Keratinocyte (primary cell): ENCODE measurements at regions not wholly inside any gene's neighbourhood (a gene's known extent, or its start where the extent isn't known, plus 50 kb on each side); places are given as distances from the start of the nearest gene placed in this dataset.

ENCODE experiments used
- DNase-seq: peaks from one replicate; pipeline ENCODE4 v3.0.0-alpha.2; 2011; ENCODE audit warnings: low read depth, missing footprints, low spot score
- FAIRE-seq: peaks from 2 replicates; lab custom pipeline; 2011; peaks lifted over from hg19 to GRCh38; lab: Jason Lieb, UNC
- H2AFZ ChIP-seq: 2 replicates; pipeline ENCODE4 v1.6.0; 2012; ENCODE audit warnings: low read length, control low read depth, inconsistent platforms; ENCODE audit not compliant: control insufficient read depth
- H3K27ac ChIP-seq: 2 replicates; pipeline ENCODE4 v1.5.1; 2011; ENCODE audit warnings: low read length; ENCODE audit not compliant: control insufficient read depth, insufficient read depth
- H3K27me3 ChIP-seq: 3 replicates; pipeline ENCODE4 v1.6.0; 2011; ENCODE audit warnings: low read length; ENCODE audit not compliant: control insufficient read depth, insufficient read depth; ENCODE audit errors: extremely low read depth
- H3K36me3 ChIP-seq, 2 experiments: 2 replicates in 1 of 2; 3 replicates in 1 of 2; pipeline ENCODE4 v1.5.1; 2011; ENCODE audit warnings: low read length in 2 of 2, mild to moderate bottlenecking in 1 of 2; ENCODE audit not compliant: control insufficient read depth in 2 of 2, insufficient read depth in 2 of 2; ENCODE audit errors: extremely low read depth in 1 of 2
- H3K4me1 ChIP-seq: 3 replicates; pipeline ENCODE4 v1.5.1; 2011; ENCODE audit warnings: low read length; ENCODE audit not compliant: control insufficient read depth, insufficient read depth; ENCODE audit errors: extremely low read depth
- H3K4me2 ChIP-seq: 3 replicates; pipeline ENCODE4 v1.6.0; 2011; ENCODE audit warnings: low read depth, low read length; ENCODE audit not compliant: control insufficient read depth, insufficient read depth; ENCODE audit errors: extremely low read depth
- H3K4me3 ChIP-seq, 3 experiments: fragments of 200-600 bp in 1 of 3; sonication (generic) in 1 of 3; 2 replicates in 2 of 3; 3 replicates in 1 of 3; pipeline ENCODE4 v1.5.1; 2011 to 2016; ENCODE audit warnings: low read length in 3 of 3, mild to moderate bottlenecking in 3 of 3, control low read depth in 2 of 3, inconsistent platforms in 1 of 3, low read depth in 1 of 3, mixed read lengths in 1 of 3, mixed run types in 1 of 3, moderate library complexity in 1 of 3; ENCODE audit not compliant: control insufficient read depth in 2 of 3, insufficient read depth in 2 of 3; ENCODE audit errors: extremely low read depth in 1 of 3
- H3K79me2 ChIP-seq: 2 replicates; pipeline ENCODE4 v1.6.0; 2012; ENCODE audit warnings: low read length; ENCODE audit not compliant: control insufficient read depth, insufficient read depth
- H3K9ac ChIP-seq: 3 replicates; pipeline ENCODE4 v1.6.0; 2011; ENCODE audit warnings: low read length; ENCODE audit not compliant: control insufficient read depth, insufficient read depth; ENCODE audit errors: extremely low read depth
- H3K9me1 ChIP-seq: 3 replicates; pipeline ENCODE4 v1.6.0; 2011; ENCODE audit warnings: low read length; ENCODE audit not compliant: control insufficient read depth, insufficient read depth; ENCODE audit errors: extremely low read depth
- H3K9me3 ChIP-seq: 2 replicates; pipeline ENCODE4 v1.5.1; 2012; ENCODE audit warnings: low read depth, low read length; ENCODE audit not compliant: control insufficient read depth
- H4K20me1 ChIP-seq: 3 replicates; pipeline ENCODE4 v1.6.0; 2011; ENCODE audit warnings: low read length; ENCODE audit not compliant: control insufficient read depth, insufficient read depth; ENCODE audit errors: extremely low read depth
- CTCF ChIP-seq, 3 experiments: IDR thresholded peaks in 1 of 3; conservative IDR thresholded peaks in 1 of 3; optimal IDR thresholded peaks in 1 of 3; 2 replicates in 2 of 3; 3 replicates in 1 of 3; pipeline versions ENCODE3 to v1.5.1; 2011; ENCODE audit warnings: low read length in 3 of 3, mild to moderate bottlenecking in 3 of 3, moderate library complexity in 2 of 3, control low read depth in 1 of 3, inconsistent platforms in 1 of 3; ENCODE audit not compliant: insufficient read depth in 2 of 3; ENCODE audit errors: extremely low read depth in 1 of 3
- EZH2 ChIP-seq: IDR thresholded peaks from one replicate; pipeline ENCODE4 v1.6.1; 2012; ENCODE audit warnings: inconsistent platforms, mild to moderate bottlenecking, low read length, moderate library complexity
- dilution Hi-C: fragments of 300-500 bp; cut with MboI; formaldehyde crosslinking; loops from one replicate; pipeline ENCODE4 v1.7.0; 2020; ENCODE audit warnings: low sequenced_read_pairs; ENCODE audit not compliant: extremely low pct_ligation_motif_present

- FAIRE-seq = no peak
- peaks cover 4% of the 10 kb centered on the region for H3K4me1 ChIP-seq
- DNase-seq = no peak
- no peak overlapping the region for H3K27ac ChIP-seq
- H3K79me2 ChIP-seq = no peaks in the 10 kb centered on the region
- H3K9ac ChIP-seq = no peak overlapping the region
- H3K9me3 ChIP-seq = no peaks in the 10 kb centered on the region
- no peak overlapping the region for H3K4me3 ChIP-seq
- H3K27me3 ChIP-seq = no peaks in the 10 kb centered on the region
- H3K4me2 ChIP-seq = no peak overlapping the region
- dilution Hi-C loops = no loop called here
- no peaks in the 10 kb centered on the region for H3K9me1 ChIP-seq
- H3K36me3 ChIP-seq = no peaks in the 10 kb centered on the region
- H4K20me1 ChIP-seq = no peaks in the 10 kb centered on the region
- no peak overlapping the region for H2AFZ ChIP-seq
- TF ChIP-seq EZH2 (no peak), CTCF (optimal IDR thresholded peaks at IDR 0.05 in 1 of 3, IDR thresholded peaks at IDR 0.05 in 1 of 3, conservative IDR thresholded peaks at IDR 0.05 in 1 of 3; ENCODE audit: extremely low read depth in 1 of 3, insufficient read depth in 2 of 3, low read length in 3 of 3) (no peak)
Observed at GRCh38 chr6:141208101-141208500, 924.6 kb upstream of the GJE1 start.

- Histone ChIP-seq H3K4me3 (no peak overlapping the region), H3K9me3 (no peaks in the 10 kb centered on the region), H3K27me3 (no peaks in the 10 kb centered on the region), H3K9ac (no peak overlapping the region), H3K4me1 (no peaks in the 10 kb centered on the region), H3K79me2 (no peaks in the 10 kb centered on the region), H4K20me1 (no peaks in the 10 kb centered on the region), H3K27ac (no peak overlapping the region), H2AFZ (no peak overlapping the region), H3K4me2 (no peak overlapping the region), H3K9me1 (no peaks in the 10 kb centered on the region), H3K36me3 (no peaks in the 10 kb centered on the region)
- TF ChIP-seq EZH2 = no peak
- FAIRE-seq (no peak), DNase-seq (no peak)
- dilution Hi-C loops = no loop called here
Observed at GRCh38 chr6:141203902-141204575, 928.7 kb upstream of the GJE1 start.

GRCh38 chr6:141202626-141203025, 930.1 kb upstream of the GJE1 start:
- dilution Hi-C loops = no loop called here
- no peak overlapping the region for H3K4me3 ChIP-seq
- H3K27me3 ChIP-seq = no peaks in the 10 kb centered on the region
- no peaks in the 10 kb centered on the region for H3K79me2 ChIP-seq
- H3K36me3 ChIP-seq = no peaks in the 10 kb centered on the region
- no peak overlapping the region for H2AFZ ChIP-seq
- H3K27ac ChIP-seq = no peak overlapping the region
- FAIRE-seq (no peak), DNase-seq (no peak)
- no peak for TF ChIP-seq CTCF (optimal IDR thresholded peaks at IDR 0.05 in 1 of 3, IDR thresholded peaks at IDR 0.05 in 1 of 3, conservative IDR thresholded peaks at IDR 0.05 in 1 of 3; ENCODE audit: extremely low read depth in 1 of 3, insufficient read depth in 2 of 3, low read length in 3 of 3)
- no peaks in the 10 kb centered on the region for H3K9me1 ChIP-seq
- no peak overlapping the region for H3K9ac ChIP-seq
- H3K9me3 ChIP-seq = no peaks in the 10 kb centered on the region
- H3K4me2 ChIP-seq = no peak overlapping the region
- no peaks in the 10 kb centered on the region for H4K20me1 ChIP-seq
- H3K4me1 ChIP-seq = no peaks in the 10 kb centered on the region
